NCI-H510A (cell line): ENCODE measurements at regions not wholly inside any gene's neighbourhood (a gene's known extent, or its start where the extent isn't known, plus 50 kb on each side); places are given as distances from the start of the nearest gene placed in this dataset.

Experiments
- DNase-seq: peaks from one replicate; lab custom pipeline; 2025; lab: John Stamatoyannopoulos, UW

- DNase-seq, result no peak
Observed at GRCh38 chr2:40507432-40507831, 55.5 kb upstream of the SLC8A1 start.

DNA sequence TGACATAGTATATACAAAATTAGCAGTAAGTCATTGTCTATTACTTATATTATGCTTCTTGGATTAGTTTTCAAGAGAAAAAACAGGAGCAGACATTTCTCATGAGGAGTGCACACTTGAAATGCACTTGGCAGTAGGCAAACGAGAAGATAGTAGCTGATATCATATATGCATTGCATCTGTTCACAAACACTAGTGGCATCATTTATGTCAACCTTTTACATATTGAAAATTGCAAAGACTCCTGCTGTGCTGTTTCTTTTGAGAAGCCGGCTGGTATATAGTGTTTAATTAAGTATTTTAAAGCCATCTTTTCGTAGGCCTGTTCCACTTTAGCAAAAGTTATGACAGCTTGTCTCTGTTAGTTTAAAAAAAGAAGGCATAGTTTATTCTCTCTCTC lies 58.4 kb upstream of the SLC8A1 start:
- no peak for DNase-seq

DNA sequence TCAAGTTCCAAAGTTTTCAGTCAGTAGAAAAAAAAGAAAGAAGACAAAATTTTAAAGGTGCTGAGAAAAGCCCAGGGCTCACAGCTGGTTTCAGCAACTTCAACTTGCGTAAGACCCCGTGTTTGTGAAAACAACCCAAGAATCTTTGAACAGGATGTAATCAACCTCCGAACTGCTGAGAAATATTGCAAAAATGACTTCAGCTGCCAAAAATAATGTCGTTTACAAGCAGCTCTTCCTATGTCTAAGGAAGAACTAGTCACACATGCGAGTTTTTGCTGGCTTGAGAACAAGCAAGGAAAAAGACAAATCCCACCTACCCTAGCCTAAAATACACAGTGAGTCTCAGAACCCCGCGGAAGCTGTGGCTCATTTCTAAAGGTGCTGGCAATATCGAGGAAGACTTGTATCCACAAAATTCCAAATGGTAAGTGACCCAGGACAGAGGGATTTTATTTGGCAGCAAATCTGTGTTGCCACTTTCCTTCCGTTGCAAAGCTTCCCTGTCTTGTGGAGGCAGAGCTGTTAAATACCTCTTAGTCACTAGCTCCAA lies 59.8 kb upstream of the SLC8A1 start:
- no peak for DNase-seq

DNA sequence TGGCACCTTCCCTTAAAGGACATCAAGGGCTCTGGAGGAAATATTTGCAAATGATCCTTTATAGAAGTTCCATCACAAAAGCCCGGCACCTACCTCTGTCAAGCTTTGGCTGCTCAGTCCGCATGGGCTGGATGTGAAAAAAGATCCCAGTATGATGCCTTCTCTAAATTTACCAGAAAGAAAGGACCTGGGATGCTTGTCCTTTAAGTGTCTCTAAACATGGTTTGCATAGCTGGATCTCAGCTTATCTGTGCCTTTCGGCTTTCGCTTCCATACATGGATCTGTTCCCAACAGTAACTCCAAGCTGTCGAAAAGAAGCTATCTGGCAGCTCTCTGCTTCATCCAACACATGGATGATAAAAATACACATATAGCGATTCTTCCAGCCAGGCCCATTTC lies 60.4 kb upstream of the SLC8A1 start:
- no peak for DNase-seq

- no peak for DNase-seq
Observed at GRCh38 chr2:40513201-40513600, 61.3 kb upstream of the SLC8A1 start.

DNA sequence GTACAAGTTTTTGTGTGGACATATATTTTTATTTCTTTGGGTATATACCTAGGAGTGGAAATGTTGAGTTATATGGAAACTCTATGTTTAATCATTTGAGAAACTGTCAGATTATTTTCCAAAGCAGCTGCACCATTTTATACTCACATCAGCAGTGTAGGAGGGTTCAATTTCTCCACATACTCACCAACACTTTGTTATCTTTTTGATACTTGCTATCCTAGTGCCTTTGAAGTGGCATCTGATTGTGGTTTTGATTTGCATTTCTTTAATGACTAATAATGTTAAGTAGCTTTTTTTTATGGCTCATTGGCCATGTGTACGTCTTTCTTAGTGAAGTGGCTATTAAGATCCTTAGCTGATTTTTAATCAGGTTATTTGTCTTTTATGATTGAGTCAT lies 64.7 kb upstream of the SLC8A1 start:
- no peak for DNase-seq

DNA sequence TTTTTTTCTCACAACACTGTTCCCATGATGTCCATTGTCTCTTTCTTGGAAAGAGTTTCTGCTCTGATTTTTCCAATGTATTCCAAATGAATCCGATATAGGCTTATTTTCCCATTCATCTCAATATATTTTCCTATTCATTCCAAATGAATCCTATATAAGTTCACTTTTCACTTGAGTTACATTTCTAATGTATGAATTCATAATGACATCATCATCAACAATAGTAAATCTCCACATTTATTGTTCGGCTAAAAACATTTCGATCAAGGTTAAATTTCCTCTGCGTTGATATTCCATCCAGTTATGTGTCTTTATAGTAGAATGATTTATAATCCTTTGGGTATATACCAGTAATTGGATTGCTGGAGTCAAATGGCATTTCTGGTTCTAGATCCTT lies 76.7 kb upstream of the SLC8A1 start:
- DNase-seq, result no peak

GRCh38 chr2:40531359-40531758 lies 79.5 kb upstream of the SLC8A1 start:
- no peak for DNase-seq

DNA sequence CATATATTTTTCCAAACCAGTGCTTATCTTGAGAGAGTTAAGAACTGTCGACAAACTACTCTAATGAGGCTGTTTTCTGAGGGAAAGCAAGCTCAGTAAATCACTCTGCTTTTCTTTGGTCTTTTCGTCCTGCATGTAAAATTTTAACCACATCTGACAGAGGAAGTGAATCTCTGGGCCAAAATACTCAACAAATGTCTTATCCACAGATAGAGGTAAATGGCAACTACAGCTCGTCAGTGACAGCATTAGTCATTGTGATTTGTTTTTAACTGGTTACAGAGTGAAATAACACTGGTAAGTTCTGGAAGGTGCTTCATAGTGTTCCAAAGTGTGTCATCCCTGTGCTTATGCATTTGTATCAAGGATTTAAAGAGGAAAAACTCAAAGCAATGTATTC lies 82.6 kb upstream of the SLC8A1 start:
- no peak for DNase-seq

DNA sequence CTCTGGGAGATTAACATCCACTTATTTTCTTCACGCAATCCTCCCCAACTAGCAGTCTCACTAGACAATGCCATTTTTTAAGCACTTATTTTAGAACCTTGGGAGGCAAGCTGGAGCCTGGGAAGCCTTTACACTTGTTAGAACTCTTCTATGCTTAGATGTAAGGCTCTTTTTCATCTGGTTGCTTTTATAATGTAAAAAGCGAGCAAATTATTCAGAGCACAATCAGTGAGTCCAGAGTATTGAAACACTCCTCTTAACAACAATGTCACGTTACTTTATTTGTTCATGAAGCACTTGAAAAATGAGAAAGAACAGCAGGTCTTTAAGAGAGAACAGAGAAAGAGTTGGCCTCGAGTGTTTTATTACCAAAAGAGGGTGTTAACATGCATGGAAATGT lies 84.1 kb upstream of the SLC8A1 start:
- no peak for DNase-seq

GRCh38 chr2:40540026-40540425 lies 88.1 kb upstream of the SLC8A1 start:
- no peak for DNase-seq

GRCh38 chr2:40543381-40543780 lies 91.5 kb upstream of the SLC8A1 start:
- DNase-seq, result no peak

DNA sequence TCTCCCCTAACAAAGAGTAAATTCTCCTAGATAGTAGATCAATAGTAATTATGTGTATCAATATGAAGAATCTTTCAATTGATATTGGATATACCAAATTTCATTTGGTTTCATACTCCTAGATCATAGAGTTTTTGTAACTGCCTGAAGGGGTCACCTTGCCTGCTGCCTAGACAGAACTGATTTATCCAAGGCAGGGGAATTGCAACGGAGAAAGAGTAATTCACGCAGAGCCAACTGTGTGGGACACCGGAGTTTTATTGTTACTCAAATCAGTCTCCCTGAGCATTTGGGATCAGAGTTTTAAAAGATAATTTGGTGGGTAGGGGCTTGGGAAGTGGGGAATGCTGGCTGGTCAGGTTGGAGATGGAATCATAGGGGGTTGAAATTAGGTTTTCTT lies 92.2 kb upstream of the SLC8A1 start:
- DNase-seq, result no peak

GRCh38 chr2:40545645-40546044 lies 93.8 kb upstream of the SLC8A1 start:
- DNase-seq, result no peak

DNA sequence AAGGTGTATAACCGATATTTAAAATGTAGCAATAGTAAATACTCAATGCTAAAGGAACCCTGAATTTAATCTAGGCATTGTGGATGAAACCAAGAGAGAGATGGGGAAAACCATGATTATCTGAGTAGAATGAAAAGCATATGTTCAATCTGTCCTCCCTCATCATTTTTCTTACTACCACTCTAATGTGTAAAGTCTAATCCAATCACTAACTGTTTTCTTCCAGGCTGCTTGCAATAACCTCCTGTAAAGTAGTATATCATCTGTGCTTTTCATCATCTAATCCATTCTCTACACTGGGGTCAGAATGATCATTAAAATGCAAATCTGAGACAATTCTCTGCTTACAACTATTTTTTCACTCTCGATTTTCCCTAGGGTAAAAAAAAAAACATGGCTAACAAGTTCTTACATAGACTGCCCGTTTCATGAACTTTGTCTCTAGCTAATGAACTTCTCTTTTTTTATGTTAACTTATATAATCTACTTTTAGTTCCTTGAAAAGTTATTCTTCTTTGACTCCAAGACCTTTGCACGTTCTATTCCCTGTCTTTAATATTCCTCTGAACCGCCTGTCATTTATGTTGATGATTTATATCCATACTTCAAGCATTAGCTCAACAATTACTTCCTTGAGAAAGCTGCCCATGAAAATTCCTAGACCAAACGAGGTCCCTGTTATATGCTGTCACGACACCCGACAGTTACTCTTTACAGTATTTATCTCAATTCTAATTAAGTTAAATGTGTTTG lies 94.7 kb upstream of the SLC8A1 start:
- no peak for DNase-seq

DNA sequence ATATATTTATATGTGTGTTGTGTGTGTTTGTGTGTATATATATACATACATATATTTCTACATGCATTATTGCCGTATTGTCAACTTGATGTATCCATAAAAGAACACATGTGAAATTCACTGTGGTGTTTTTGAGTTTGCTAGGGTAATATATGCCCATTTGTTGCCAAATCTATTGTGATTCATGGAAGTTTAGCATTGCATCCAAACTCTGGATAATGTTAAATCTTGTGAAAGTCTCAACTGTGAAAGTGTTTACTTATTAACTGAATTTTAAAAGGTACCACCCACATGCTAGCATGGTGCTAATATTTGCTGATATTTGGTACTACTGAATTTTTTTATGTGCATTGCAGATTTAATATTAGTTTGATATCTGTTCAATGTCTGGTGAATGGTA lies 96.6 kb upstream of the SLC8A1 start:
- no peak for DNase-seq

DNA sequence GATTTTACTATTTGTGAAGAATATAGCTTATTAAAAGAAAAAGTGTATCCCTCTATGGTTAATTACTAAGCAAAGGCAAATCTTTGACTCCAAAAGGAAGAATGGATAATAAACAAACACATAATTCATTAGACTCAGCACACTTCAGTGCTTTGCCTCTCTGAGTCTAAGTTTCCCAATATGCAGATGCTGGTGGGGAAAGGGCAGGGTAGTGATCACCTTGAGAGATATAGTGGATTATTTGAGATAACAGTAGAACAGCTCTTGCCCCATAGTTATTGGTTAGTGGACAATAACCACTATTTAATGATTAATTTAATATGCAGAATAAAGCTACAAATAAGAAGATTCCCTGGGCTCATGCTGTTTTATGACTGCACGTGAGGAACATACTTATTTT lies 98.2 kb upstream of the SLC8A1 start:
- DNase-seq, result no peak

GRCh38 chr2:40551081-40551480 lies 99.2 kb upstream of the SLC8A1 start:
- DNase-seq, result no peak

- DNase-seq, result peak; percentile 2
Observed at GRCh38 chr2:40554665-40555294, 102.9 kb upstream of the SLC8A1 start.

DNA sequence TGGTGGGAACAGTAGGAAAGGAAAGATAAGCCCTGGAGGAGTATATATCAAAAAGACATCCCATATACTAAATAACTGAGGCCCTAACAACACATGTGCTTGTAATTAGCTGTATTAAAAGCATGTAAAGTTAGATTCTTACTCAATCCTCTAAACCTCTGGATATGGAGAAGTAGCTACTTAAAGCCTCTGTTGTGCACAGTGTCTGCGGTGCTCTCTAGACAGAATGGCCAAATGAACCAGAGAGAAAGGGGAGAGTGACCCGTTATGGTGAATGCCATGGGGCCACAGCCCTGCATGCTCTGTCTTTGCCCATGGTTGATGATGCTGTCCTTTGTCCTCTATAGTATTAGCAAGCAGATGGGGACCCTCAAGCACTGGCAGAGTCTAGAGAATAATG lies 104.4 kb upstream of the SLC8A1 start:
- no peak for DNase-seq

- no peak for DNase-seq
Observed at GRCh38 chr2:40556739-40557138, 104.8 kb upstream of the SLC8A1 start.

DNA sequence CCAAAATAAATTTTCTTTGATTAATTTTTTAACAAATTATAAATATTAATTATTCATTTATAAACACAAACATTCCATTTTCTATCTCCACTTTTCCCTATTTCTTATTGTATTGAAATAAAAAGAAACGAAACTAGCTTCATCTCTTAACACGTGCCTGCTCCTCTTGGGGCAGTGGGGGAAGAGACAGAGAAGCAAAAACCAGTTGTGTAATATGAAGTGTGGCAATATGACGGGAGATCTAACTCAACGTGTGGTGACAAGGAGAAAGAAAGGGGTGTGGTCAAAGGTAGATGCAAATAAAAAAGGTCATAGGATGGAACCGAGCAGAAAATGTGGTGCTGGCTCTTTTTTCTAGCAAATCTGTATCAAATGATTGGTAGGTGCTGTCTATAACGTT lies 106.9 kb upstream of the SLC8A1 start:
- no peak for DNase-seq

DNA sequence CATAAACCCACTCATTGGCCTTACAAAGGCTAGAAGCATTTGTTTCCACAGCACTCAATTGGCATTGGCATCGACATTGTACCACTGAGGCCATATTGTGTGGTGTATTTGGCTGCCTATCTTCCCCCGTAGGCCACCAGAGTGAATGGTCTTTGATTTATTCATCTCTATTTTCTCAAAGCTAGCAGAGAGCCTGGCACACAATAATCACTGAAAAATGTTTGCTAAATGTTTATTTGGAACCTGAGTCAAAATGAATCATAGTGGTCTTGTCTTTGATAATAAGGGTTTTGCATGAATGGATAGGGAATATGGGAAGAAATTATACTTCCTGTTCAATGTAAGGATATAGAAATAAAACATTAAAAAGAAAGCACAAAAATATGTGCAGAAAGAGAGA lies 107.3 kb upstream of the SLC8A1 start:
- DNase-seq, result no peak

GRCh38 chr2:40564184-40564583 lies 112.3 kb upstream of the SLC8A1 start:
- no peak for DNase-seq
